HG03342 (cell line): ENCODE measurements at regions not wholly inside any gene's neighbourhood (a gene's known extent, or its start where the extent isn't known, plus 50 kb on each side); places are given as distances from the start of the nearest gene placed in this dataset.
"Not testable (repeated sequence)": the region's sequence is repeated elsewhere in the genome, so short reads cannot be mapped to it uniquely, and the experiment has no call there.

Experiments
- ATAC-seq: cut with Tn5 transposase; IDR thresholded peaks from one replicate; pipeline ENCODE4 v1.9.1; 2021; ENCODE audit warnings: mild to moderate bottlenecking, moderate library complexity; ENCODE audit not compliant: unreplicated experiment

- no peak for ATAC-seq
Measured at GRCh38 chr1:224791362-224791941, 138.0 kb upstream of the DNAH14 start.

GRCh38 chr1:224795591-224795990 lies 133.9 kb upstream of the DNAH14 start:
- ATAC-seq: no peak

DNA sequence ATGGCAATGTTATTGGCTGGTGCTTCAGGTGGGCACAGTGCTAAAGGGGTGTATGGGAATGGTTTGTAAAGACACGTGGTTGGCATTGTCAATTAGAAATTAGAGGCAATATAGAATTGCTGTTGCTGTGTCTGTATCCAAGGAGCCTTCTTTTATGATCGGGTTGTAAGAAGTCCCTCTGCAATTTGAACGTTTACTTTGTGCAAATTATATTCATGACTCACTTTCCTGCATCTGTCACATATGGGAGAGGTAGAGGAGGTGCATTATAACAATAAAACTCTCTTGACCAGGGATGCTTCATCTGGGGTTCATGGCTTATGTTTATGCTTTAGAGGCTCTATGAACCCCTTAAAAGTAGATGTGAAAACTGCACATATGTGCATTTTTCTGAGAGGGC lies 130.4 kb upstream of the DNAH14 start:
- ATAC-seq: no peak

DNA sequence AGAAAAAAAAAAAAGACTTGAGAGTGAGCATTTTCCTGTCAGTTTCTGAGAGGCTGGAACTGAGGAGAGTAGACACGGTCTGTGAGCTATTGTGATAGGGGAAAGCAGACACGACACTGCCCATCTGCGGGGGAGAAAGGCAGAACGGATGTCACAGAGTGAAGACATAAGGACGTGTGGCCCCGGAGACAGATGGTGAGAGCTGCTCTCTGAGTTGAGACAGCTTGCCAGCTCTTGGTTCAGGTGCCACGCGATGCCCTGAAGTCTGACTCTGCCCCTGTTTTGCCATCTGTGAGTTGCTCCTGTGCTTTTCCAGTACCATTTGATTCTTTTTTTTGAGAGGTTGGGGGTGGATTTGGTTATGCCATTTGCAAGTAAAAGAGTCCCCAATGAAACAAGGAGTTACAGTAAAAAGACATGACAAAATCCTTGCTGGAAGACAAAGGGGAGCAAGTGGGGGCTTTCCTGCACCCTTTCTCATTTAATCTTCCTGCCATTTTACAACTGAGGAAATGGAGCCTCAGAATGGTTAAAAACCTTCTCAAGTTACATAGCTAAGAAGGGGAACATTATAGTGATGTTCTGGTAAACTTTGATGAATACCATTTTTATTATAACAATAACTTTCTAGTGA lies 128.9 kb upstream of the DNAH14 start:
- ATAC-seq: no peak

- no peak for ATAC-seq
Measured at GRCh38 chr1:224801844-224802490, 127.5 kb upstream of the DNAH14 start.

- no peak for ATAC-seq
Measured at GRCh38 chr1:224802617-224803016, 126.9 kb upstream of the DNAH14 start.

DNA sequence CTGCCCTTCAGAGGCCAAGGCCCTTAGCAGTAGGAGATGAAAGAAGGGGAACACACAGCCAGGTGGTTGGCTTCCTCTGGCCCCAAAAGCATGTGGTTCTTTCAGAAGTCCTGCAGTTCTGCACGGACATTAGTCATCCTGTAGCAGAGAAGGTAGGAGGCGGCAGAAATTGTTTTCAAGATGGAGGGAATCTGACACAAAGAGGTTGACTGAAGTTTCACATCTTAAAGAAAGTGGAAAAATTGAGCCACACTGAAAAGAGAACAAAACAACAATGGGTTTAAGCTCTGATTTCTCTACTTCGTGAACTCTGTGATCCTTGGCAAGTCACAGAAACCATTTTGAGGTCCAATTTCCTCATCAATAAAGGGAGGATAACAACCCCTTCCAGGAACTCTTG lies 125.3 kb upstream of the DNAH14 start:
- no peak for ATAC-seq

DNA sequence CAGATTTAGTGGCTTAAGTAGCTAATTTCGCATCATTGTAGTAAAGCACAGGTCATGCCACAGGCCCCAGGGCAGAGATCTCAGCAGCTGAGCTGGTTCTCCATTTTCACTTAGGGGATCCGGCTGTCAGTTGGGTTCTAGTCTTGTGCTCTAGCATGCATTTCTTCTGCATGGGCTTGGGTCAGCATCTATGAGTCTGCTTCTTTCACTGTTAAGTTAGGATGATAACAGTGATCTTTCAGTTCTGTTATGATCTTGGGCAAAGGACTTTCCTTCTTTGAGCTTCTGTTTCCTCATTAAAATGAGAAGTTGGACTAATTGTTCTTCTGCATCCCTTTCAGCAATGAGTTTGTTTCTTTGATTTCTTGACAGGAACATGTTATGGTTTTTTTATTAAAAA lies 123.6 kb upstream of the DNAH14 start:
- ATAC-seq: no peak

GRCh38 chr1:224809137-224809536 lies 120.3 kb upstream of the DNAH14 start:
- ATAC-seq: no peak

DNA sequence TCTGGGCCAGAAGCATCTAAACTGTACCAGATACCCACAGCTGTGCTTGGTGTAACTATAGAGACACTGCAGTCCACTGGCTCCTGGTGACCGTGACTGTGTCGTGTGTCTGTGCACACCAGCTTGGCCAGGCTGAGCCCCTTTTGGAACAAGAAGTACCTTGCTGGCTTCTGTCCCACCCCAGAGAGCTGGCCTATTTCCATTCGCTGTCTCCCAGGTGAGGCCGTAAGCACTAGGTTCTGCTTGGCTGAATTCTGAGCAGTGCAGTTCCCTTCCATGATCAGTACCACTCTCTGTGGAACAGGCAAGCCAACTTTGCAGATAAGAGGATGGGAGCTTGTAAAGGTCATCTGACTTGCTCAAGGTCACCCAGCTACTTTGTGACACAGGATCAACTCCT lies 119.9 kb upstream of the DNAH14 start:
- ATAC-seq: no peak

- ATAC-seq: no peak
Measured at GRCh38 chr1:224811564-224811963, 117.9 kb upstream of the DNAH14 start.

- no peak for ATAC-seq
Measured at GRCh38 chr1:224815647-224816046, 113.8 kb upstream of the DNAH14 start.

- no peak for ATAC-seq
Measured at GRCh38 chr1:224816062-224816461, 113.4 kb upstream of the DNAH14 start.

GRCh38 chr1:224817382-224817781 lies 112.1 kb upstream of the DNAH14 start:
- ATAC-seq: no peak

DNA sequence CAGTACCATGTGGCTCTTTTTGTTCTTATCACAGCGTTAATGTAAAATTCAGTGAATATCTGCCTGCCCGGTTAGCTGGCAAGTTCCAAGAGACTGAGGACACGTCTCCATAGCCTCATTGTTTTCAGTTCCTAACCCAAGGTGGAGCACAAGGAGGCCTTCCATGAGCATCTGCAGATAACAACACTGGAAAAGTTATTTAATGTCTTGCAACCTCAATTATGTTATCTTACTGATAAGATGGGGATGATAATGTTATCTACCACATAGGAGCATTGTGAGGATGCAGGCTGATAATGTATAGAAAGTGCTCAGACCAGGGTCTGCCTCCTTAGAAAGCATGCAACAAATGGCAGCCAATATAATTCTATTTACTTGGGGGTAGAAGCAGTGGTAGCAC lies 109.6 kb upstream of the DNAH14 start:
- ATAC-seq: no peak

DNA sequence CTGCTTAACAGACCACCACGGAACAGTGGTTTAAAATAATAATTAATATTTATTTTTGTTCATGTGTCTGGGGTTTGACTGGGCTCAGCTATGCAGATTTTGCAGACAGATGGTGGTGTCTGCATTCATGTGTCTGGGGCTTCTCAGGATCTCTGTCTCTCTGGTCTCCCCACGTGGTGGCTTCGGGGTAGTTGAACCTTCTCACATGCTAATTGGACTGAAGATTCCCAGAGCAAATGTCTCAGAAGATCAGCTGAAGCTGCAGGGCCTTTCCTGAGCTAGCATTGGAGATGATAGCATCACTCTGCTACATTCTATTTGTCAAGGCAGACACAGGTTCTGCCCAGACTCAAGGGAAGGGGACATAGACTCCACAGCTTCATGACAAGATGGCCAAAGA lies 109.1 kb upstream of the DNAH14 start:
- ATAC-seq: no peak

- ATAC-seq: not testable (repeated sequence)
Measured at GRCh38 chr1:224821751-224822150, 107.7 kb upstream of the DNAH14 start.

DNA sequence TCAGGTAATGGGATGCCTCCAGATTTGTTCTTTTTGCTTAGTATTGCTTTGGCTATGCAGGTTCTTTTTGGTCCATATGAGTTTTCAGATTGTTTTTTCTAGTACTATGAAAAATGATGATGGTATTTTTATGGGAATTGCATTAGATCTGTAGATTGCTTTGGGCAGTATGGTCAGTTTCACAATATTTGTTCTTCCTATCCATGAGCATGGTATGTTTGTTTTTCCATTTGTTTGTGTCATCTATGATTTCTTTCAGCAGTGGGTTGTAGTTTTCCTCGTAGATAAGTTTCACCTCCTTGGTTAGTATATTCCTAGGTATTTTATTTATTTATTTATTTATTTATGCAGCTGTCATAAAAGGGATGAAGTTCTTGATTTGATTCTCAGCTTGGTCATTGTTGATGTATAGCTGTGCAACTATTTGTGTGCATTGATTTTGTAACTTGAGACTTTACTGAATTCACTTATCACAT lies 103.9 kb upstream of the DNAH14 start:
- ATAC-seq: no peak

GRCh38 chr1:224828691-224829090 lies 100.8 kb upstream of the DNAH14 start:
- no peak for ATAC-seq

GRCh38 chr1:224831501-224831900 lies 98.0 kb upstream of the DNAH14 start:
- no peak for ATAC-seq

DNA sequence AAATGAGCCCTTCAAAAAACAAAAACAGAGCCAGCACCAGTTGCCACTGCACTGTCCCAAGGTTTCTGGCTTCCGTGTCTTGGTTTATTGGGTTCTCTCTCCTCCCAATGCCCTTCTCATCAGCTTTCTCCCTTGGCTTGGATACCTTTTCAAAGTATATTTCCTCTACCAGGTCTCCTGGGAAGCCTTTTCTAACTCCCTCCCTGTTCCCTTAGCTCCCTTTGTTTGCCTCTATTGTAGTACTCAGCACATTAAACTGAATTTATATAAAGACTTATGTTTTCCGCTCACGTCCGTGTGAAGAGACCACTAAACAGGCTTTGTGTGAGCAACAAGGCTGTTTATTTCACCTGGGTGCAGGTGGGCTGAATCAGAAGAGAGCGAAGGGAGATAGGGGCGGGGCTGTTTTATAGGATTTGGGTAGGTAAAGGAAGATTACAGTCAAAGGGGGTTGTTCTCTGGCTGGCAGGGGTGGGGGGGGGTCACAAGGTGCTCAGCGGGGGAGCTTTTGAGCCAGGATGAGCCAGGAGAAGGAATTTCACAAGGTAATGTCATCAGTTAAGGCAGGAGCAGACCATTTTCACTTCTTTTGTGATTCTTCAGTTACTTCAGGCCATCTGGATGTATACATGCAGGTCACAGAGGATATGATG lies 89.7 kb upstream of the DNAH14 start:
- ATAC-seq: not testable (repeated sequence)

- not testable (repeated sequence) for ATAC-seq
Measured at GRCh38 chr1:224841803-224842202, 87.7 kb upstream of the DNAH14 start.
